ENCODE measurements at regions not wholly inside any gene's neighbourhood (a gene's known extent, or its start where the extent isn't known, plus 50 kb on each side); places are given as distances from the start of the nearest gene placed in this dataset.

GRCh38 chr18:68299906-68300305, 415.0 kb downstream of the TMX3 start:
- no peak for DNase-seq (ENCODE audit: low spot score)
- no peaks in the 10 kb centered on the region for H3K36me3 ChIP-seq (ENCODE audit: control insufficient read depth in 4 of 4, insufficient read depth in 3 of 4, low read depth in 1 of 4, low read length in 3 of 4)

GRCh38 chr18:68298330-68298729, 416.6 kb downstream of the TMX3 start:
- no peaks in the 10 kb centered on the region for H3K36me3 ChIP-seq (ENCODE audit: control insufficient read depth in 4 of 4, insufficient read depth in 3 of 4, low read depth in 1 of 4, low read length in 3 of 4)
- no peak overlapping the region for H3K9ac ChIP-seq (ENCODE audit: low read depth in 1 of 2, low read length in 2 of 2)
- TF ChIP-seq YY1 (IDR thresholded peaks at IDR 0.05) (no peak), EGR1 (IDR thresholded peaks at IDR 0.05; ENCODE audit: low read depth in 2 of 2) (no peak), NR2F2 (IDR thresholded peaks at IDR 0.05) (no peak), REST (IDR thresholded peaks at IDR 0.05) (no peak), GABPA (IDR thresholded peaks at IDR 0.05 in 1 of 2, conservative IDR thresholded peaks at IDR 0.05 in 1 of 2) (no peak), JUND (IDR thresholded peaks at IDR 0.05) (no peak), FOXA1 (IDR thresholded peaks at IDR 0.05) (no peak), CTCF (IDR thresholded peaks at IDR 0.05; ENCODE audit: low read depth, low read length, missing input control) (no peak), ZBTB33 (IDR thresholded peaks at IDR 0.05) (no peak), FOXA2 (IDR thresholded peaks at IDR 0.05) (no peak), RXRA (IDR thresholded peaks at IDR 0.05) (no peak), HNF4G (IDR thresholded peaks at IDR 0.05) (no peak), SP1 (IDR thresholded peaks at IDR 0.05) (no peak), RAD21 (IDR thresholded peaks at IDR 0.05) (no peak)
- no peak overlapping the region for H3K27ac ChIP-seq (ENCODE audit: low read depth in 1 of 2, low read length in 2 of 2)
- no peaks in the 10 kb centered on the region for H3K27me3 ChIP-seq (ENCODE audit: control insufficient read depth in 4 of 4, insufficient read depth in 4 of 4, low read length in 3 of 4)
- H3K9me3 ChIP-seq (ENCODE audit: control insufficient read depth in 4 of 4, low read length in 3 of 4): peaks cover 0 to under 1% (median 0%) of the 10 kb centered on the region in 4 donors
- 47% methylated on average over 4 of the region's 4 CpGs for WGBS
- DNase-seq (ENCODE audit: low spot score): no peak
- H3K4me3 ChIP-seq (ENCODE audit: low read depth in 1 of 3, low read length in 3 of 3): no peak overlapping the region
- H3K4me1 ChIP-seq (ENCODE audit: control insufficient read depth in 4 of 4, insufficient read depth in 4 of 4, low read length in 3 of 4): no peaks in the 10 kb centered on the region

More at GRCh38 chr18:68299906-68300305, 415.0 kb downstream of the TMX3 start:
- Histone ChIP-seq H3K9ac (ENCODE audit: low read depth in 1 of 2, low read length in 2 of 2) (no peak overlapping the region), H3K27ac (ENCODE audit: low read depth in 1 of 2, low read length in 2 of 2) (no peak overlapping the region), H3K4me1 (ENCODE audit: control insufficient read depth in 4 of 4, insufficient read depth in 4 of 4, low read length in 3 of 4) (no peaks in the 10 kb centered on the region), H3K4me3 (ENCODE audit: low read depth in 1 of 3, low read length in 3 of 3) (no peak overlapping the region), H3K27me3 (ENCODE audit: control insufficient read depth in 4 of 4, insufficient read depth in 4 of 4, low read length in 3 of 4) (no peaks in the 10 kb centered on the region), H3K9me3 (ENCODE audit: control insufficient read depth in 4 of 4, low read length in 3 of 4) (no peaks in the 10 kb centered on the region)
- WGBS: 84% methylated on average over 3 of the region's 3 CpGs
- TF ChIP-seq HNF4G (IDR thresholded peaks at IDR 0.05): no peak
- no peak for TF ChIP-seq GABPA (IDR thresholded peaks at IDR 0.05 in 1 of 2, conservative IDR thresholded peaks at IDR 0.05 in 1 of 2)
- no peak for TF ChIP-seq TAF1 (conservative IDR thresholded peaks at IDR 0.05)
- TF ChIP-seq SP1 (IDR thresholded peaks at IDR 0.05): no peak

Measured in liver (tissue), 8 donors.